Psoas muscle (tissue), 7 donors: ENCODE measurements at regions not wholly inside any gene's neighbourhood (a gene's known extent, or its start where the extent isn't known, plus 50 kb on each side); places are given as distances from the start of the nearest gene placed in this dataset.

Experiments used
- ATAC-seq, 4 donors: fragments of 200-7000 bp; cut with Tn5 transposase; one replicate each; pipeline ENCODE4 v1.9.1; 2020; ENCODE audit warnings: moderate library complexity in 3 of 4, mild to moderate bottlenecking in 2 of 4
- DNase-seq, 2 donors: peaks; one replicate each; pipeline ENCODE4 v3.0.0-alpha.2; 2020
- H3K27ac ChIP-seq: fragments of 200-600 bp; one replicate; pipeline ENCODE4 v1.8.0; 2022
- H3K27me3 ChIP-seq, 3 donors: fragments of 200-600 bp in 1 of 3; one replicate each; pipeline versions ENCODE4 v1.6.1 to v1.8.0; 2013 to 2022; ENCODE audit warnings: low read length in 2 of 3, mild to moderate bottlenecking in 2 of 3, moderate library complexity in 1 of 3; ENCODE audit not compliant: insufficient read depth in 3 of 3
- H3K36me3 ChIP-seq, 2 donors: fragments of 200-600 bp in 1 of 2; one replicate each; pipeline versions ENCODE4 v1.6.1 to v1.8.0; 2013 to 2022; ENCODE audit warnings: low read depth in 1 of 2, mild to moderate bottlenecking in 1 of 2, moderate library complexity in 1 of 2; ENCODE audit not compliant: insufficient read depth in 1 of 2
- H3K4me1 ChIP-seq: fragments of 200-600 bp; one replicate; pipeline ENCODE4 v1.8.0; 2022
- H3K4me3 ChIP-seq: fragments of 200-600 bp; one replicate; pipeline ENCODE4 v1.8.0; 2022; ENCODE audit warnings: mild to moderate bottlenecking
- H3K9me3 ChIP-seq: fragments of 200-600 bp; one replicate; pipeline ENCODE4 v1.8.0; 2022
- CTCF ChIP-seq: fragments of 200-600 bp; IDR thresholded peaks from one replicate; pipeline ENCODE4 v1.8.0; 2022; ENCODE audit warnings: antibody characterized with exemption
- WGBS, 3 donors: extraction: QIAGEN DNeasy Blood & Tissue Kit; methylation state at CpG; one replicate each; pipeline versions ENCODE4 v1.1.6 to v1.1.7; 2013; 5-methylcytosine and 5-hydroxymethylcytosine counted together
- intact Hi-C, 2 donors: fragments of 100-400 bp; cut with DNase I; formaldehyde crosslinking; loops; one replicate each; pipeline versions ENCODE4 v1.11.0 to v1.14.2; 2022
- donor health status: healthy with polysubstance abuse.
- donor health status: DM: no; HTN: no; CAD: no; lungs with moderate emphysema.
- donor health status: Bipolar disorder and iron deficiency.
- donor health status: healthy.
- donor health status: DM: yes; HTN: yes; CAD: no.
- donor health status: DM: no; HTN: no; CAD: no.
- donor health status: DM: yes; HTN: yes; CAD: no.

GRCh38 chr2:4883375-4883774 is 808.8 kb upstream of the SOX11 start:
- intact Hi-C loops = no loop called here
- Histone ChIP-seq H3K27me3 (no peaks in the 10 kb centered on the region), H3K27ac (no peak overlapping the region), H3K36me3 (no peaks in the 10 kb centered on the region), H3K4me3 (no peak overlapping the region), H3K4me1 (no peaks in the 10 kb centered on the region), H3K9me3 (no peaks in the 10 kb centered on the region)
- WGBS, 3 donors = 83 to 89% (median 88%) methylated on average over 17 of the region's 17 CpGs
- no peak for DNase-seq
- no peak for TF ChIP-seq CTCF
- no peak for ATAC-seq

DNA sequence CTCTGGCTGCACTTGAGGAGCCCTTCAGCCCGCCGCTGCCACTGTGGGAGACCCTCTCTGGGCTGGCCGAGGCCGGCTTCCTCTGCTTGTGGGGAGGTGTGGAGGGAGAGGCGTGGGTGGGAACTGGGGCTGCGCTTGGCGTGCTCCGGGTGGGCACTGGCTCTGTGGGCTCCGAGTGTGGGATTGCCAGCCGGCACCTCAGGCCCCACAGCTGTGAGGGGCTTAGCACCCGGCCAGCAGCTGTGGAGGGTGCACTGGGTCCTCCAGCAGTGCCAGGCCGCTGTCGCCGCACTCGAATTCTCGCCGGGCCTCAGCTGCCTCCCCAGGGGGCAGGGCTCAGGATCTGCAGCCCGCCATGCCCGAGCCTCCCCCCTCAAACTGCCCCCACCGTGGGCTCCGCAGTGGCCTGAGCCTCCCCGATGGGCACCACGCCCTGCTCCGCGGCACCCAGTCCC is 808.0 kb upstream of the SOX11 start:
- no peaks in the 10 kb centered on the region for H3K9me3 ChIP-seq
- no peak for TF ChIP-seq CTCF
- no peaks in the 10 kb centered on the region for H3K36me3 ChIP-seq
- no peaks in the 10 kb centered on the region for H3K4me1 ChIP-seq
- H3K27me3 ChIP-seq = no peaks in the 10 kb centered on the region
- no peak overlapping the region for H3K4me3 ChIP-seq
- ATAC-seq (no peak), DNase-seq (no peak)
- no peak overlapping the region for H3K27ac ChIP-seq
- 92 to 96% (median 95%) methylated on average over 24 to 25 of the region's 25 CpGs for WGBS, 3 donors
- intact Hi-C loops = no loop called here

DNA sequence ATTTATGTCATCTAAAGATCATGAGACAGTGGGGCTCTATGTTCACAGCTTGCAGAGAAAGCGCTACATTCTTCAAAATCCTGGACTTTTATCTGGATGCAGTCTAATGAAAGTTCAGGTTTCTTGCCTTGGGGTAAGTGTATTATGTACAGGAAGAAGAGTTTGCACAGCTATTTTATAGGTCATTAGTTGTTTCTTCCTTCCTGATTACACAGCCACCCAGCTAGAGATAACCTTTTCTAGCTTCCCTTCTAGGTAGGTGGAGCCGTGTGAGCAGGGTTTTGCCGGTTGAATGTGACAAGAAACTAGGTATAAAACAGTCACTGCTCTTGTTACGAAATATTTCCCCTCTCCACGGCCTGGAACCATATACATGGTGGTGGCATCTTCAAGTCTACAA is 800.8 kb upstream of the SOX11 start:
- 75 to 81% (median 77%) methylated on average over 5 of the region's 5 CpGs for WGBS, 3 donors
- Histone ChIP-seq H3K27me3 (peaks cover 0 to 2% (median 0%) of the 10 kb centered on the region in 3 donors), H3K4me1 (no peaks in the 10 kb centered on the region), H3K9me3 (no peaks in the 10 kb centered on the region), H3K36me3 (no peaks in the 10 kb centered on the region), H3K27ac (no peak overlapping the region), H3K4me3 (no peak overlapping the region)
- no peak for DNase-seq
- intact Hi-C loops = no loop called here
- no peak for ATAC-seq
- TF ChIP-seq CTCF = no peak

GRCh38 chr2:4895371-4895770 is 796.8 kb upstream of the SOX11 start:
- intact Hi-C loops = no loop called here
- Histone ChIP-seq H3K4me3 (no peak overlapping the region), H3K4me1 (no peaks in the 10 kb centered on the region), H3K27ac (no peak overlapping the region), H3K36me3 (no peaks in the 10 kb centered on the region), H3K27me3 (peaks cover 0 to 2% (median 0%) of the 10 kb centered on the region in 3 donors), H3K9me3 (no peaks in the 10 kb centered on the region)
- no peak for TF ChIP-seq CTCF
- DNase-seq (no peak), ATAC-seq (no peak)
- WGBS, 3 donors = 35 to 50% (median 39%) methylated on average over 6 of the region's 6 CpGs

- Histone ChIP-seq H3K9me3 (no peaks in the 10 kb centered on the region), H3K27ac (no peak overlapping the region), H3K4me1 (no peaks in the 10 kb centered on the region), H3K36me3 (no peaks in the 10 kb centered on the region), H3K4me3 (no peak overlapping the region), H3K27me3 (no peaks in the 10 kb centered on the region)
- intact Hi-C loops = no loop called here
- DNase-seq (no peak), ATAC-seq (no peak)
- 79 to 88% (median 85%) methylated on average over 5 of the region's 5 CpGs for WGBS, 3 donors
- no peak for TF ChIP-seq CTCF
These were observed 793.5 kb upstream of the SOX11 start for GRCh38 chr2:4898706-4899105.
